A172 (cell line): ENCODE measurements at regions not wholly inside any gene's neighbourhood (a gene's known extent, or its start where the extent isn't known, plus 50 kb on each side); places are given as distances from the start of the nearest gene placed in this dataset.

Experiments used
- DNase-seq: peaks from one replicate; pipeline ENCODE4 v3.0.0-alpha.2; 2015; ENCODE audit warnings: low spot score

DNA sequence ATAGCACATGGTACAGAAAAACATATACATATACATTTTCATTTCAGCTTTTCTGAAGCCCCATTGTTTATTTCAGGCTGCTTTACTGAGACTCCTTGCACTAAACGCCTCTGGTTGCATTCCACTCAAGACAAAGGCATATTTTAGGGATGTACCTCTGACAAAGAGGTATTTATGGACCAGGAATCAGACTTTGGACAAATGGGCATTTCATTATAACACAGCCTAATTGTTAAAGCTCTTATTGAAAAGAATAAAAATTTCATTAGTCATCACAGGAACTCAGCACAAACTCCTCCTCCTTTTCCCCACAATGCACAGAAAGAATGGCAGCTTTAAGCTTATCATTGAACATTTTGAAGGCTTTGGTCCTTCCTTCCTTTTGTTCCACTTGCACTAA is 62.9 kb upstream of the UGT8 start:
- DNase-seq: no peak

DNA sequence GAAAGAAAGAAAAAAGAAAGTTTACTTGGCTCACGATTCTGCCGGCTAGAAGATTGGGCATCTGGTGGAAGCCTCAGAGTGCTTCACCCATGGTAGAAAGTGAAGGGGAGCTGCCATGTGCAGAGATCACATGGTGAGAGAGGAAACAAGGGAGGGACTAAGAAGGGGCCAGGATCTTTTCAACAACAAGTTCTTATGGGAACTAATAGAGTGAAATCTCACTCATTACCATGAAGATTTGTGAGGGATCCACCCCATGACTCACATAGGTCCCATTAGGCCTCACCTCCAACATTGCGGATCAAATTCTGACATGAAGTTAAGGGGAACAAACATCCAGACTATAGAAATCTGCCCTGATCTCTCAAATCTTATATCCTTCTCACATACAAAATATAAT is 61.3 kb upstream of the UGT8 start:
- no peak for DNase-seq

- no peak for DNase-seq
Observed at GRCh38 chr4:114538012-114538617, 60.5 kb upstream of the UGT8 start.

DNA sequence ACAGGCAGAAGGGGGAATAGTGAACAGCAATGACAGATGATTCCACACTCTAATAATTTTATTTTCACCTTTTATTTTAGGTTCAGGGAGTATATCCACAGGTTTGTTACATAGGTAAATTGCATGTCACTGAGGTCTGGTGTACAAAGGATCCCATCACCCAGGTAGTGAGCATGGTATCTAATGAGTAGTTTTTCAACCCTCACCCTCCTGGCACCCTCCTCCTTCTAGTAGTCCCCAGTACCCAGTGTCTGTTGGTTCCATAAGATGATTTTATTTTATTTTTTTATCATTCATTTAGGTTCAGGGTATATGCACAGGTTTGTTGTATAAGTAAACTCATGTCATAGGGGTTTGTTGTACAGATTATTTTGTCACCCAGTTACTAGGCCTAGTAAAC is 58.6 kb upstream of the UGT8 start:
- no peak for DNase-seq

DNA sequence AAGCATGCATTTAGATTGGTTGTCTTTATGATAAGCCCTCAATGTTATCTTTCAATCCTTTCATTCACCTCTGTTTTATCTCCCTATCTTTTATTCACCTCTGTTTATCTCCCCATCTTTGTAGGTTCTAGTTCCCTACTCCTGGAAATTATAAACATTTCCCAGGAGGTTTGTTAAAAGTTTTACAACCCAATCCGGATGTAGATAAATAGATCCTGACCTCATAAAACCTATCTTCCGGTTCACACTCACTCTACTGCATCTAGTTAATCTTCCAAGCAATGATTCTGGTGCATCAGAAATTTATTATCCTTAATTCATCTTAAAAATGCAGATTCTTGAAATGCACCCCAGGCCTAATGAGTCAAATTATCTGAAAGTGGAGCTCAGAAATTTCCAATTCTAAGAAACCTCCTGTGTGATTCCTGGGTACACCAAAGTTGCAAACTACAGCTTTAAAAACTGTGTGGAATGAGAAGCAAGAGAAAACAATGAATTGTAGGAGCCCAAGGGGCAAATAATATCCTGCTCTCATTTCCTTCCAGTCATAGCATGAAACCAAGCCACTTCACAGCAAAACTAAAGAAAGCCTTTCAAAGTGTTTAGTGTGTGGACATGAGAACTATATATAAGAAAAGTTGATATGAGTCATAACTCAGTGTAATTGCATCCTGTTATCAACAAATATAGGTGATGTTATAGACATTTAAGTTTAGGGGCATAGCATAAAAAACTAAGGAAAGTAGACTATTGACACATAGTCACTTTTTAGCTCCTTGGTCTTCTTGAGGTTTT is 51.1 kb upstream of the UGT8 start:
- no peak for DNase-seq
